Stimulated activated CD8-positive, alpha-beta memory T cell treated with anti-CD3 and anti-CD28 coated beads, Interleukin-12 subunit alpha, Interleukin-12 subunit beta, amount 100 ng/mL, for 24 hours (primary cell): ENCODE measurements at regions not wholly inside any gene's neighbourhood (a gene's known extent, or its start where the extent isn't known, plus 50 kb on each side); places are given as distances from the start of the nearest gene placed in this dataset.

Source experiments
- DNase-seq: peaks from one replicate; pipeline ENCODE4 v3.0.0-alpha.2; 2020; ENCODE audit errors: extremely low read depth

DNA sequence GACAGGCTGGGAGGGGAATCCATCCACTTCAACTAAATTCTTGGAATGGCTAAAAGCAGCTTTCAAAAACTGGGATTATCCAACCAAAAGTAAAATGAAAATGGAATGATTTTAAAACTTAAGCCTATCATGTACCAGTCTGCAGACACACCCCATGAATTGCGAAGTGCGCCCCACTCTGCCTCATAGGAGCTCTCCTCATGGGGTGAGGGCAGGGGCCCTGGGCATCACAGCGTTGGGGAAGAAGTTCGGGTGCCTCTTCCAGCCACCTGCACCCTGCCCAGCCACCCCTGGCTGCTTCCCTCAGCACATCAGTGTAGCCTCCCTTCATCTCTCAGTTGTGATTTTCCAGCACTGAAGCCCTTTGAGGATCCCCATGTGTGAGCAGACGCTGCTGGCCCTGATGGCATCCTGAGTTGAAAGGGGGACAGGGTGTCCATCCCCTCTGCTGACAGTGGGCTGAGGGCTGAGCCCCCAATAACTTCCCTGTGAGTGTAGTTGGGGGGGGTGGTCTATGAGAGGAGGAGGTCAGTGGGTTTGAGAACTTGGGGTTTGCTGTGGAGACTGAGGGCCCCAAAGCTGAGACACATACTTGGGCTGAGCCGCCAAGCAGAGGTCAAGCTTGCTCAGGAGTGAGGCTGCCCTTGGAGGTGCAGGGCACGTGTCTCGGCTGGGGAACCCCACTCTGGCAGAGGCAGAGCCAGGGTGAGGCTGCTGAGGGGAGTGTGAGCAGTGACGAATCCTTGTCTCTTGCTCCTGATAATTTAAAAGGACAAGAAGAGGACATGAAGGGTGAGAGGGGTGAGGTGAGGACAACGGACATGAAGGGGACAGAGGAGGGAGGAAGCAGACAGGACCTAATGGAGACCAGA is 542.1 kb downstream of the TCERG1L start:
- no peak for DNase-seq

DNA sequence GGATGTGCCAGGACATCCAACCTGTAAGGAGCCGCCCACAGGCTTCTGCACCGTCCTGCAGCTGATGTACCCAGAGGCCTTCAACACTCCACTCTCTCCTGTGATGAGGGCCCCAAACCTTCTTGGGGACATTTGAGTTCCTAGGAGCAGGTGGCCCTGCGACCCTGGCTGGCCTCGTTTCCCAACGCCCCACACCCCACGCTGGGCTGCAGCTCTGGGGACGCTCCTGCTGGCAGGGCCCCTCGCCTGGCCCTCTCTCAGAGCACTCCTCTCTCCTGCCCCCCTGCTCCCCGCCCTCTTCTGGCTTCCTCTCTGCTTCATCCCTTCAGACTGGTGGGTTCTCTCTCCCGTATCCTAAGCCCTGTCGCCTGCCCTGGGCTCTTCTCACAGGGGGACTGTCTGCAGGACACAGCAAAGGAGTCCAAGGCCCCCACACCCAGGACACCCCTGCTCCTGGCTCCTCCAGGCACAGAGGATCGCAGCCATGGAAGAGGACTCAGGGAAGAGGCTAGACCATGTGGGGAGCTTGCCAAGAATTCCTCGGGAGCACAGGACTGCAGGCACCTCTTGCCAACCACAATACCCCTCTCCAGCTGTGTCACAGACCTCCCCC is 541.4 kb downstream of the TCERG1L start:
- no peak for DNase-seq

DNA sequence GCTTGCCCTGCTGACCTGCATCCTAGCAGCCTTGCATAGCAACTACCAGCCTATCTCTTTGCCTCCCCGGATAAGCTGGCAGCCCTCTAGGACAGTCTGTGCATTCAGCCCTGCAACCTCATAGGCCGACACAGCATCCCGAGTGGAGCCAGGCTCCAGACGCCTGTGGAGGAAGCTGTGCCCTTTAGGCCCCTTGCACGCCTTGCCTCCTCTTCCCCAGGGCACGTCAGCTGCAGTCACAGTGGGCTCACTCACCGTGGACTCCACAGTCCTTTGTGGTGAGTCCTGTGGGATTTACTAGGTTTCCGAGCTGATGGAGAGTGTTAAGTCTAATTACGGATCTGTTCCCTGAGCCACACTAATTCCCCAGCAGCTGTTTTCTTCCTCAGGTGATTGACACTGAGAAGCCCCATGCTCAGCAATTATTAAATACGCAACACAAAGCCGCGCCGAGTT is 540.0 kb downstream of the TCERG1L start:
- no peak for DNase-seq

DNA sequence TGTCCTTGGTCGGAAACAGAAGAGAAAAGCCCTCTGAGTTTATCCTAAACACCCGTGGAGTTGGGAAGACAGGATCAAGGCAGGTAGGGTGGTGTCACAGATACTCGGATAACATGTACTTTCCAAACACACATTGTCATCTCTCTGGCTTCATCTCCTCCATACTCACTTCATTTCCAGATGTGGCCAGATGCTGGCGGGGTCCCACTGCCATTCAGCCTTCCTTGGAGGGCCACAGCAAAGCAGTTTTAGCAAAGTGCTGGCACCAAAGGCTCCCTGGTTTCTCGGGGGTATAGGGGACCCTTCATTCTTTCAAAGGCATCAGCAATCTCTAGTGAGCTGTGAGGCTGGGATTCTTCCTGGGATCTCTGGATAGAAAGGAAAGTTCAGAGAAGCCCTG is 539.5 kb downstream of the TCERG1L start:
- no peak for DNase-seq

DNA sequence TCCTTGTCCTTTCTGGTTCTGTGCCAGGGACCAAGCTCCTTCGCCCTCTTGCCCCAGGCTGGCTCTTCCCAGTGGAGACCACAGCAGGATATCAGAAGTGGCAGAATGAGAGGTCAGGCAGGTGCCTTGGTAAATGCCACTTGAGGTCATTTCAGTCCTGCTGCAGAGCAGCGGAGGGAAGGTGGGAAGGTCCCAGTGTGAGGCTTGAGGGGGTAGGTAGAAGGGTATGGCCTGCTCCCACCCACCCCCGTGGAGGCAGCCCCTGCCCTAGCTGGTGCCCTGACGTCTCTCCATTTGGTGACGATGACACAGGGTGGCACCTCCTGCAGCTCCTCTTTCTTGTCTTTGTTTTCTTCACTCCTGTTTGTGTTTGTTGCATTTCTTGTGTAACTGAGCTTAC is 538.8 kb downstream of the TCERG1L start:
- no peak for DNase-seq

DNA sequence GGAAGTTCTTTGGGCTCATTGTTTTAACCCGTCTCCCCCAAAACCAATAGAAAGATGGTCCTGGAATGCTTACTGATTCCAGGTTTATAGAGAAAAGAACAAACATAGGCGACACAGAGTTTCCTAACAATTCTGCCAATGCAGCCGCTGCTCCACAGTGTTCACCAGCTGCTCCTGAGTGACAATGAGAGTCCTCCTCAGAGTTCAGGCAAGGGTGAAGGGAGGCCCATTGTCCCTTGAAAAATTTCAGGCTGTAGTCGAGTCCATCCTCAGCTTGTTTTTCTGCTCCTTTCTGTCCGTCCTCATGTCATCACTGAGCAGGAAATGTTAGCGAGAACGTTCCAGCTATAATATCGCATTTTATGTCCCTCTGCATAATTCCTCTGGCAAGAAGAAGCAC is 537.6 kb downstream of the TCERG1L start:
- DNase-seq: no peak

DNA sequence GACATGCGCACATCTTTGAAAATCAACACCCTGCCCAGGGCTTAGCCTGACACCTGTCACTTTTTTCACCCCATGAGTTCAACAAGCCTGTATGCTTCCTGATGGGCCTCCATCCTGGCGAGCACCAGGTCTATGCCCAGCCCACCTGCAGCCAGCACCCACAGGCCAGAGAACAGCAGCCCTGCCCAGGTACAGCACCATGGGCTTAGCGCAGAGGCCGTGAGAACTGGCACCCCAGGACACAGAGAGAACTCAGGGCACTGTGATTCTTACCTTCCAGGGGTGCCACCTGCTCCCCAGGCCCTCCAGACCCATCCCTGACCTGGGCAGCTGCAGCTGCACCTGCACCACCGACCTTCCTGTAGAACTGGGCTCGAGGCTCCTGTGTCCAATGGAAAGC is 536.6 kb downstream of the TCERG1L start:
- no peak for DNase-seq

DNA sequence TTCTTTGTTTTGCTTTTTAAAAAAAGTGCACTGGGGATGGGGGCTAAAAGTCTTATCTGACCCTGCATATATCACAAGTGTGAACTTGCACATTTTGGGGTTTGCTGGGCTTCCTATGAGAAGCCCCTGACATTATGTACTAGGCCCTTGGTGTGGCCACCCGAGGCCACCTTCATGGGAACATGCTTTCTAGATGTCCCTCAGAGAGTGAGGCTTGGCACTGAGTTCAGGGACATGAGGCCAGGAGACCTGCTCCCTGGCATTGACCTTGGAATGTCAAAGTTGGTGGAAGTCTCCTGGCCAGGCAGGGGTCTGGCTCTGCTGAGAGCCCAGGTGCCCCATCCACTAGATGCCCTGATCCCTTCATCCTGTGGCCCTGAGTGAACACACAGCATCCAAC is 536.2 kb downstream of the TCERG1L start:
- no peak for DNase-seq

DNA sequence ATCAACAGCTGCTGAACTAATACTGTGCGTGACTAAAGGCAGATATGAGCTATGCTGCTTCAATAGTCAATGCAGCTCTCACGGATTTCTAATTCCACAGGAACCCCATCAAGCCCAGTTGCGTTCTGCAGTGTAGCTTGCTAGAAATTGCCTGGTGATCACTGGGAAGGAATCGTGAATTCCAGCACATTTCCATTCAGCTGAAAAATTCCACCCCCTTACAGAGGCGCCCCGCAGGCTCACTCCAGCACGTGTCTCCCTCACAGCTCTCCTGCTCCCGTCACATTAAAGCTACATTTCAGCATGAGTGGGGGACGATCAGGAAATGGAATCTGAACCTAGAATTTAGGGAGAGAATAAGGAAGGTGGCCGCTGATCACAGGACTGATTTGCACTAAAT is 534.8 kb downstream of the TCERG1L start:
- DNase-seq: no peak

DNA sequence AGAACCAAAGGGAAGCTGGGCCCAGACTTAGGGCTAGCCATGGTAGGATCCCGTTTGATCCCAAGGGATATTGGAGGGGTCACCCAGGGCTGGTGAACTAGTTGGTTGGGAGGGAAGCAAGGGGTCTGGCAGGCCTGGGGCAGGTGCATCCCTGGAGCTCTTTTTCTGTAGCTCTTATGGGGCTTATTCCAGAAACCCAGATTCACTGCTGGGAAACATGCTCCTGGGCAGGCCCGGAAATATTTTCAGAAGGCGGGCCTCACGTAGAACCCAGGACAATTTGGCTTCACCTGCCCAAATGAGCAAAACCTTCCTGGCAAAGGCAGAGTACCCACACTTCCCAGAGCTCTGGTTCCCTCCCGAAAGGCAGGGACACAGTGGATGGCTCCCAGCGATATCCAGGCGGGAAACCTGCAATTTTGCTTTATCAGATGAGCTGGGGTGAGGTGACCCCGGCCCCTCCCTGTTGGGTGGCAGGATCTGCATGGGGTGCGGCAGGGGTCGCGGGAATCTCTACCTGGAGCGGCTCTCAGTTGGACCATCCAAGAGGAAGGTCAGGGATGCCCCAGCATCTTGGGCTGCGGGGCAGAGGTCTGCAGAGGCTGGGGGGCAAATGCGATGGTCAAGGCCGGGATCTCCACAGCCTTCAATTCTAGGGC is 533.9 kb downstream of the TCERG1L start:
- DNase-seq: no peak

DNA sequence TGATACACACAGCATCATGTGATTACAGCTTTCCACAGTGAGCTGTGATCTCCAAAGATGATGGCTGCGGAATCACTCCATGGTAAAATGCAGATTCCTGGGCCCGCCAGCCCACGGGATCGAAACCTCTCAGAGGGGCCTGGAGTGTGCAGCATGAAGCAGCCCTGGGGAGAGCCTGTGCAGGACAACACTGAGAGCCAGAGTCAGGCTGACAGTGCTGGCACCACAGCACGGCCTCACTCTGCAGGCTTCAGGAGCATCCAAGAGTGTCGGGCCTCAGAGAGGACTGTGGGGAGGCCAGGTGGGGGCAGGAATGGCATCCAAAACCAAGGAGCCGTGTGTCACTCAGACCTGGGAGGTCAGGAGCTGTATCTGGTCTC is 533.4 kb downstream of the TCERG1L start:
- no peak for DNase-seq

DNA sequence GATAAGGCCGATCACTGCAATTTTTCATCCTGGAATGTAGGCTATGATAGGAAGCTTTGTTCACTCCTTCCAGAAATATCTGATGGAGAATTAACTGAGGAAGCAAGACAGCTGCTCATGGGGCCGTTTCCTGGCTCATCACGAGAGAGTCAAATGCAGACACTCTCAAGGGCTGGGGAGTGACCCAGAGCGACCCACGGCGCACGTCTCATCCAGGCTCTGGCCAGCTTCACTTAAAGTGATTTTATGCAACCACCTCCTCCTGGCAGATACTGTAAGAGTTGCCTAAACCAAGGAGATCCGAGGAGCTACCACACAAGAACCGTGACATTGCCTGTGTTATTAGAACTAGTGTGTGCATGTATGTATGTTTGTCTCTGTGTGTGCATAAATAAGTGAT is 530.8 kb downstream of the TCERG1L start:
- no peak for DNase-seq

DNA sequence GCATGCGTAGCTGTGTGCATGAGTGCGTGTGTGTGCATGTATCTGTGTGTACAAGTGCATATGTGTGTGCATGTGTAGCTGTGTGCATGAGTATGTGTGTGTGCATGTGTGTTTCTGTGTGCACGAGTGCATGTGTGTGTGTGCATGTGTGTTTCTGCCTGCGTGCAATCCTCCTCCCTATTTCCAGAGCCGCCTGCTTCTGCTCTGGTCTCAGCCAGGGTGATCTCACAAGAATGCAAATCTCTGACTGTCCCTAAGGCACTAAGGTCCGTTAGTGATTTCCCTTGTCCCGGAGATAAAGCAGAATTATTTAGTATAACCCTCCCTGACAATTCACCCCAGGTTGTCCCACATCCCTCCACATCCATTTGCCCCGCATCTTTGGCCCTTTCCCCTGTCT is 530.3 kb downstream of the TCERG1L start:
- DNase-seq: no peak

DNA sequence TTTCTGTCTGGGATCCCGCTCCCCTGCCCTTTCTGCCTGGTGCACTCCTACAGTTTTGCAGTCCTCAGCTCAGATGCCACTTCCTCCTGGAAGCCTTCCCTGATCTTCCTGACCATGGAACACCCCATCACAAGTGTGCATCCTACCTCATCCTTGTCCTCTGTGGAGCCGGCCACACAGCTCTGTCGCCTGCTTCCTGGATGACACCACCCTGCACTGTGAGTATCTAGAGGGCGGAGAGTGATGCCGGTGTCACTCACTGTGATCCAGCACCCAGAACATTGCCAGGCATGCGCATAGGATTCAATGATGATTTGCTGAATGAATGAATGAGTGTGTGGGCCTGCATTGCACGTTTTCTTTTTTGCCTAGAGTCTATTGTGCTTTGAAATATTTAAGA is 529.9 kb downstream of the TCERG1L start:
- DNase-seq: no peak

DNA sequence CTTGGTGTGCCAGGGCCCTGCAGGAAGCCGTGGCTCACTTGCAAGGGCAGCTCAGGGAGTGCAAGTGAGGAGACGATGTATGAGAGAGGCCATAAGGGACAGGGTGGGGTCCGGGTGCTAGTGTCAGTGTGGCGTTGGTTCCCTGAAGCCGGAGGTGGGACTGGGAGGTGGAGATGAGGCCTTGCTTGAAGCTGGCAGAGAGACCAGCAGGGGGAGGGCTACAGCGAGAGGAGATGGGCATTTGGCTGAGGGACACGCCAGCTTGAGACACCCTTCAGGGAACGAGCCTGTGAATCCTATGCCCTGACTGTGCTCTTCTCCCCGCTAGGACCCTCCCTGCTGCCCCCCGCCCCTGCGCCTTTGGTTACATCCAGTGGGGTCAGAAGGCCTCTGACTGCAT is 529.1 kb downstream of the TCERG1L start:
- no peak for DNase-seq

DNA sequence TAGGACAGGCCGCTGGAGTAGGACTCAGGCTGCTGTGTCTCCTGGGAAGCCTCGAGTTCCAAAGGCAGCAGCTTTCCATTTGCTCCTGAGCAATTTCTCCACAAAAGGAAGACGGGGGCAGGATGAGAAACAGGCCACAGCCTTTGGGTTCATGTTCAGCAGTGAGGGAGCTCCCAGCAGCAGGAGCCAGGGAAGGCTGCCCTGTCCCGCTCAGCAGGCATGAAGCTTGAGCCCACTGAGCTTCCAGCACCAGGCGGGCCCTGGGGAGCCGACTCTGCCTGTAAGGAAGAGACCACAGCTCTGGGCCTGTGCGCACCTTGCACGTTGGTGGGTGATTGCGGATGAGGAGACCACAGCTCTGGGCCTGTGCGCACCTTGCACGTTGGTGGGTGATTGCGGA is 527.2 kb downstream of the TCERG1L start:
- DNase-seq: no peak

DNA sequence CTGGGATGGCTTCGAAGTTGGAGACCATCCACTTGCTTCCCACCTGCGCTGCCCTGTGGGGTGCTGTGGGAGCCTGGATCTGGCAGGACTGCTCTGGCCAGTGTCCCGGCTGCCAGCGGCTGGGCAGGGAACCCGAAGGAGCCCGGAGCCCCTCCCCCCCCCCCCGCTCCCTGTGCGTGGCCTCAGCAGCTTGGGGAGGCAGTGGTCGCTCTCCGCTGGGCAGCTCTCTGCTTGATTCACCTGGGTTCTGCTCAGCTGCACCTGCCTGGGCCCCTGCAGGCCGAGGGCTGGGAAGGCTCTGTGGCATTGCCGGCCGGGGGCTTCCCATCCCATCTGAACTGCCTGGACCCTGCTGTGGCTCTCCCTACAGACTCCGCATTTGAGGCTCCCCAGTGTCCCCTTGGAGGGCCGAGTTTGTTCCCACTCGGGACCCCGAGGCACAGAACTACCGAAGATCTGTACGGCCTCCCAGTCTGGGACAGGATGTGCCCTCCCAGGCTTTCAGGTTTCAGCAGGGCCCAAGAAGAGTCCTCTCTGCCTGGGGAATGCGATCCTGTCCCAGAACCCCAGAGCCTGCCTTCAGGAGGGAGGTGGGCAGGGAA is 525.1 kb downstream of the TCERG1L start:
- DNase-seq: no peak

DNA sequence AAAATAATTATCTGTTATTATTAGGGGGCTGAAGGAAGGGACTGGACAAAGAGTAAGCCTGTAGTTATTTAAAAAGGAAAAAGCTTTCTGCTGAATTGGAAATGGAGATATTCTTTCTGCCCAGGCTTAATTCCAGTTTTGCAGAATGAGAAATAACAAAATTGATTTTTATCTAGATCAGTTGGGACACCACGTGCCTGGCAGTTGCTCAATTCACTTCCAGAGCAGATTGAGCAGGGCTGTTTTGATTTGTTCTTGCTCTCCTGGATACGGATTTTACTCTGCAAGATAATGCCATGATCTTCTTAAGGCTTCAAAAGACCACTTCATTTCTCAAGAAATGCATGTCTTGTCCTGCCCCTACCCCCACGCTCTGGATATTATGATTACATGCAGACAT is 524.3 kb downstream of the TCERG1L start:
- DNase-seq: no peak

DNA sequence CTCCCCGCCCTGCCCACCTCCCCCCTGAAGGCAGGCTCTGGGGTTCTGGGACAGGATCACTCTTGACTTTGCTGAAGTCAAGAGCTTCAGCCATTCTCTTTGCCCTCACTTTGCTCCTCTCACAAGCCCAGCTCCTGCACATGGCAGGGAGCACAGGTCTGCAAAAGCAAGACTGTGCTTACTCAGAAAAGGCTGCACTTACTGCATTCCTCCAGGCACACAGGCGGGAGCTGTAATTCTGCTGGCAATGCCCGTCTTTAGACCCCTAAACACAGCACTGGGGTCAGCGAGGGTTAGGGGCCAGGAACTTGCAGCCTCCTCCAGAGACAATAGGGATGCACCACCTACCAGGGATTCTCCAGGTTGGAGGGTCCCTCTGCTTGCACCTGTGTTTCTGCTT is 523.7 kb downstream of the TCERG1L start:
- DNase-seq: no peak

DNA sequence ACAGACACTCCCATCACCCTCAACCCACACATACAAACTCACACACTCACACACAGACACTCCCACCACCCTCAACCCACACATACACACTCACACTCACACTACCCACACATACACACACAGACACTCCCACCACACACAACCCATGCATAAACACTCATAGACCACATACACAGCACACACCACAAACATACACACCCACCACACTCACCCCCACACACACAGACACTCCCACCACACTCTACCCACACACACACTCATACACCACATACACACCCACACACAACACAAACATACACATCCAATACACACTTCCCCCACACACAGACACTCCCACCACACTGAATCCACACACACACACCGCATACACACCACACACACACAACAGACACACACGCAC is 521.2 kb downstream of the TCERG1L start:
- no peak for DNase-seq

DNA sequence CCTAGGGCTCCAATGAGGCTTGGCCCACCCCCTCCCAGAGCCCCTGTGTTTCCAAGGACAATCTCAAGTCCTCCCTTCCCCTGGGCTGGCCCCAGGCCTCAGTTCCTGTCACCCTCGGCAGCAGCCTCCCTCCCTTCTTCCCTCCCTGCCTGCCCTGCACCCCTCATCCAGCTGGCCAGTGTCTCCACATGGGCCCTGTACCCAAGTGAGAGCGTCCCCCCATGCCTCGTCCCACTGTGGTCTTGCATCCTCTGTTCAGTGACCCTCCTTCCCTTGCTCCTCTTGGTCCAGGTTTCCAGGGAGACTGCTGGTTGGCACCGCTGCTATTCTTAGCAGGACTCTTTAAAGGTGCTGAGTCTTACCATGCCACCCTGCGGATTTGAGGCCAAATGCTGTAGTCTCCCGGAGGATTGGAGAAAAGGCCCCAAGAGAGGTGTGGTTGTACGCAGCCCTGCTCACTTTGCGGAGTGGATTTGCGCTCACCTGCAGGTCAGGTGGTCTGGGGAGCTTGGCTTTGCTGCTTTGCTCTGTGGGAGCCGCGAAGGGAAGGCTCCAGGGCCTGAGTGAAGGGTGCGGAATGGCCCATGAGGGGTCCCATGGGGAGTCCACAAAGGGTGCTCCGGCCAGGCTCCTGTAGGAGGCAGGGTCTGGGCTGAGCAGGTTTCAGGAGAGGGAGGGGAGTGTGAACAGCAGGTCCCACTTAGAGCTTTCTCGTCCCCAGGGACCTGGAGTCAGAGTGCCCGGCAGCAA is 519.2 kb downstream of the TCERG1L start:
- DNase-seq: no peak

DNA sequence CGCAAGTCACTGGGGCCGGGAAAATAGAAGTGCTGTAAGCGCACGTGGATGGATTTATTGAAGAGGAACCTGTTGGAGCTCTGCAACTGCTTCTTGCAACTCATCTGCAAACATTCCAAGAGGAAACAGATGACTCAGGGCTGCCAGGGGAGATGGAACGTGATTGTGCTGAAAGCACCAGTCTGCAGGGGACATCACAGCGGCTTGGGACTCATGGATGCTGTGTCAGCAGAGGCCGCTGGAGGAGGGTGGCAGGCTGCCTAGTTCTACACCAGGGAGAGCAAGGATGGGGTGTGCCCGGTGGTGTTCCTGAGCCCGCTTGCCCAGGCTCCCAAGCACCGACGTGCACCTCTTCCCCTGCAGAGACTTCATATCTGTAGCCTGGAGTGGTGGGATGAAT is 515.7 kb downstream of the TCERG1L start:
- DNase-seq: no peak
